GM21423 (cell line): ENCODE measurements at regions not wholly inside any gene's neighbourhood (a gene's known extent, or its start where the extent isn't known, plus 50 kb on each side); places are given as distances from the start of the nearest gene placed in this dataset.

ENCODE experiments used
- ATAC-seq: cut with Tn5 transposase; IDR thresholded peaks from one replicate; pipeline ENCODE4 v1.9.1; 2021; ENCODE audit warnings: mild to moderate bottlenecking, moderate library complexity; ENCODE audit not compliant: unreplicated experiment

- no peak for ATAC-seq
Observed at GRCh38 chr4:41865306-41865980, 69.8 kb upstream of the TMEM33 start.

- ATAC-seq: no peak
Observed at GRCh38 chr4:41859087-41859486, 76.1 kb upstream of the TMEM33 start.

DNA sequence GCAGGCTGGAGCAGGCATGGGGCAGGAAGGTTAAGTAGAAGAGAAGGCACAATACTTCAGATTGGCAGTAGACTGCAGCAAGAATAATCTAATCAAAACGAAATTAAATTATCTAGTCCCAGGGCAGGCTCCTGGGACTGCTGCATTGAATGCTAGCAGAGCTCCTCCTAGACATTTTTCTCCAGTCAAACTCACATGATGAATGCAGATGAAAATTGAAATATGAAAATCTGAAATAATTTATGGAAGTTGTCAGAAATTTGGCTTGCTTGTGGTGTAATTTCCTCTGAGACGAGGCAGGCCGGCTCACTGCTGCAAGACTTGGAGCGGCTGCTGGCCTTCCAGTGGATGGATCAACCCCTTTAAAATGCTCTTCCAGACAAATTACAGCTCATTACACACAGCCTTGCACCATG, 78.0 kb upstream of the TMEM33 start:
- no peak for ATAC-seq

GRCh38 chr4:41856797-41857196, 78.4 kb upstream of the TMEM33 start:
- ATAC-seq: no peak

GRCh38 chr4:41853973-41854372, 81.3 kb upstream of the TMEM33 start:
- ATAC-seq: no peak

DNA sequence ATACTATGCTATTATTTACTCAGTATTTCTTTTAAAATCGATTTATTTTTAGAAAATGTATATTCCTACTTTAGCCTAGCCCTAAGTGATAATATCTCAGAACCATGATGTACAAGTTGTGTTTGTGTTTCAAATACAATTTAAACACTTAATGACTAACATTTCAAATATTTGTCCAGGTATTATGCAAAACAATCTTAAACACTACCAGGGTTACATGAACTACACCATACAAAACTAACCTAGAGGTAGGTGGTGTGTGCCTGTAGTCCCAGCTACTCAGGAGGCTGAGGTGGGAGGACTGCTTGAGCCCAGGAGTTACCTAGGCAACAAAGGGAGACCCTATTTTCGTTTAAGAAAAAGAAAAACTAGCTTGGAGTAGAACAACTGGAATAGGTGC, 83.0 kb upstream of the TMEM33 start:
- ATAC-seq: no peak

GRCh38 chr4:41851621-41852020, 83.6 kb upstream of the TMEM33 start:
- ATAC-seq: no peak

- ATAC-seq: no peak
Observed at GRCh38 chr4:41844327-41844726, 90.9 kb upstream of the TMEM33 start.

DNA sequence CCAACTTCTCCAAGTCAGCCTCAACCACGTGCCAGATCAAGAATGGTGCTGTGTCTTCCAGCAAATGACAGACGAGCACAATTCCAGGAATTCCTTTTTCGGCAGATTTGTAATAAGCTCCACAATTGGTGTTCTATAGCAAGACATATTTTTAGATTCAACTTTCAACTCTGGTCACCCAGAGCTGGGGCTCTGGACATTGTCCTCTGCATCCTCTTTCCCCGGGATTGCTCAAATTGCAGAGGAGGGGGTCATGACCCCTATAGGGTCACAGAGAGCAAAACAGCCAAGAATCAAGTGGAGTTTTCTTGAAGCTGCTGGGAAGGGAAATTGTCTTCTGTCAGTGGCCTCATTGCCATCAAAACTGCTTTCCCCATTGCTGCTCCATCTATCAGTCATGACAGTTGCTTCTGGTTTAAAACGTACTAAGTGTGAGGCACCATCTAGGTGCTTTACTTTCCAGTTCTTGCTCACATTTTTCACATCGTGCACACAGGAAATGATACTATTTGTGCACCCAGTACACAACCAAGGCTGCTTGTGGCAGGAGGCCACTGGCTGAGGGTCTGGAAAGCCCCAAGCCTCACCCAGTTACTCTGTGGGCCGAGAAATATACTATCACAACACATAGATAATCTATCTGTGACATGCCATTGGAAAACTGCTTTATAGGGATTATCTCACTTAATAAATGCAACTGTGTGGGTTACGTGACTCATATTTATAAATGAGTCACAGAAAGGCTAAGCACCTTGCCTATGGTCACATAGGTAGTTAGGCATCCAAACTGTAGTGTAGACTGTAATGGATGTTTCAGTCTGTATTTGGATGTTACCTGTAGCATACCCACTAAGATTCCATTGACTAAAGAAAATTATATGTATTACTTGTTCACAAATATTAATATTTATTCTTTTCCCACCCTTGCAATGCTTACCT, 91.7 kb upstream of the PHOX2B start:
- no peak for ATAC-seq

- ATAC-seq: no peak
Observed at GRCh38 chr4:41838590-41838989, 90.1 kb upstream of the PHOX2B start.

DNA sequence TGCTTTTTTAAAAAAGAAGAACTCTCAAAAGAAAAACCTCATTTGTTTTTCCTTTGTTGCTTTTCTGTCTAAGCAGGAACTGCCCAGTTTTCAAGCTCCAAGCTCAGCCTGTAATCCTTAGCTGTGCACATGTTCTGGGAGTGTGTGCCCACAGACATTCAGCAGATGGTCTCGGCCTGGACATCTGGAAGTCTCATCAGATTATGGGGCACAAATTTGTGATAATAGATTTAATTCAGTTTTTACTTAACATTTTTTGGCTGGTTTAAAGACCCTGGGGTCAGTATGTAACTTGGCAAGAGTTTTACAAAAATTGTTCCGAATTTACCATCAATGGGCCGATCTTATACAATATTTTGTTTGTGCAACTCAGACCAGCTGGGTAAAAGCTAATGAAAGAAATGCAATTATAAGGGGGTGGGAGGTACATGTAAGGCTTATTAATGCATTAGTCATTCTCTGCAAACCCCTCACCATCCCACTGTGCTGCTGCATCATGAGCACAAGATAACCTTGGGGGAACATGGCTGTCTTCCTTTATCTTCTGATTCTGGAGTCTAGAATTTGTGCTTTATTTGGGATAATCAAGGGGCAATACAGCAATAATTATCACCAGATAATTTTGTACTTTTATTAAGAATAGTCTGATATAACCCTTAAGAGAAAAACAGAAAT, 86.9 kb upstream of the PHOX2B start:
- ATAC-seq: no peak

DNA sequence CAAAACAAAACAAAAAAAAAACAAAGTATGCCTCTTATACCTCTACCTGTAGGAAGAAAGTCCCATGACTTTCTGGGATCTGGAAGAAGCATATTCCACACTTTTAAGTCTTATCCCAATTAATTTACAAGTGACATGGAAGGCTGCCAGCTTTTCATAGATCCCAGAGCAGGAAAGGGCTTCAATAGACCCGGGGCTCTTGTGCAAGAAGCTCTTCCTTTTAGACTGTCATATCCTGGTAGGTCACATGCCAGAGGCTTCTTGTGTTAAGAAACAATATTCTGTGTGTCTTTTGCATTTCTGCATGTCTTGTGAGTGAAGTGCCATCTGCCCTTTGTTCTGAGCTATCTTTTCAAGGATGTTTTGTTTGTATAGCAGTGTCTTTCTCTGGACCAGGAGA, 84.4 kb upstream of the PHOX2B start:
- ATAC-seq: no peak

GRCh38 chr4:41822325-41822724, 73.8 kb upstream of the PHOX2B start:
- ATAC-seq: no peak

GRCh38 chr4:41820473-41820872, 71.9 kb upstream of the PHOX2B start:
- ATAC-seq: no peak

DNA sequence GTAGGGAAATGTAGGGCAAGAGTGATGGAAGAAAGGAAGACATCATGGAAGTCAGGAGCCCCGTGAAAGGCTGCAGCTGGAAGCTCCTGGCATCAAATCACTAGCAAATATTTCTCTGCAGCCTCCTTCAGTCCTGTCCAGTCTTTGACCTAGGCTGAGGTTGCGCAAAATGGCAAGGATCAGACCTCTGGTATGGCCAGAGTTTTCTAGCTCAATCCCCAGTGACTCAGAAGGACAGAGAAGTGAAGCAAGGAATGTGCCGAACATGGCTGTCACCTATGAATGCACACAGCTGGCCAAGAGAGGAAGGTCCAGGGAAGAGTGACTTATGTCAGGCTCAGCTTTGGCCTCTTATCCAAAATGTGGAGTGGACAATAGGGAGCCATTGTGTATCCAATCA, 71.1 kb upstream of the PHOX2B start:
- ATAC-seq: no peak

- no peak for ATAC-seq
Observed at GRCh38 chr4:41815473-41815872, 66.9 kb upstream of the PHOX2B start.

- ATAC-seq: no peak
Observed at GRCh38 chr4:41814565-41814964, 66.0 kb upstream of the PHOX2B start.

DNA sequence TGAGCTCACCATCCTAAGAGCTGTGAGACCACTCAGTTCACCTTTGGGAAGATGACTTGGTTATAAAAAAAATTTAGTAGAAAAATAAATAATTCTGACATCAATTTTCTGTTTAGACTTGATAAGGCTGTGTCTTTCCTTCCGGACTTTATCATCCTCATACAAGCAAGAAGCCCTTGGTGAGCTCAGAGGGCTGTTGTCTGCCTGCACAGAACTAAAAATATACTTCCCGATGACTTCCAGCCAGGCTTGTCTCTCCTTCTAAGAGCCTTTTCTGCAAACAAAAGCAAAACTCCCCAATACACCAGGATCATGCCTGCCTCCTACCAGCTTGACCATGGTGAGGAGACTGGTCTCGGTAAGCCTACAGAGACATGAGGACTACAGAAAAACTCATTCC, 58.3 kb upstream of the PHOX2B start:
- no peak for ATAC-seq

- no peak for ATAC-seq
Observed at GRCh38 chr4:41802590-41802989, 54.1 kb upstream of the PHOX2B start.

DNA sequence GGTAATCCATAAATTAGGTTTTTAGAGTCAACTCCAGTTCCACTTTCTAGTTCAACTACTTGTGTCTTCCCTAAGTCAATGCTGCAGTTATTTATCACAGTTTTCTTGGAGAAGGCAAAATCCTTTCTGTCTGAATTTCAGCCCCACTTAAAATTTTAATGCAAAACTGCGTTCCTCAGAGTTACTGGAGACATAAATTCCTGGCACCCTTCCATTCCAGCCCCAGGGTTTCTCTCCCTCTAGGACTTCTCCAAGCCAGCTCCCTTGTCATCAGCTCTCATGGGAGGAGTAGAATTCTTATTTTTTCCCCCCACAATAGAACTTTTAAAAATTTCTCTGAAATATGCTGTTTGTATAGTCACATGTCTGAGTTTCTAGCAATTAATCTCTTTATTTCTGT, 50.6 kb upstream of the PHOX2B start:
- no peak for ATAC-seq
